NT2/D1 (cell line): ENCODE measurements at regions not wholly inside any gene's neighbourhood (a gene's known extent, or its start where the extent isn't known, plus 50 kb on each side); places are given as distances from the start of the nearest gene placed in this dataset.

Experiments used
- YY1 ChIP-seq: IDR thresholded peaks from 2 replicates; pipeline ENCODE4 v1.6.1; 2011; ENCODE audit not compliant: insufficient read length, insufficient read depth
- ZNF274 ChIP-seq: IDR thresholded peaks from 2 replicates; pipeline ENCODE4 v1.6.1; 2011; ENCODE audit warnings: mild to moderate bottlenecking, low read depth, low read length

DNA sequence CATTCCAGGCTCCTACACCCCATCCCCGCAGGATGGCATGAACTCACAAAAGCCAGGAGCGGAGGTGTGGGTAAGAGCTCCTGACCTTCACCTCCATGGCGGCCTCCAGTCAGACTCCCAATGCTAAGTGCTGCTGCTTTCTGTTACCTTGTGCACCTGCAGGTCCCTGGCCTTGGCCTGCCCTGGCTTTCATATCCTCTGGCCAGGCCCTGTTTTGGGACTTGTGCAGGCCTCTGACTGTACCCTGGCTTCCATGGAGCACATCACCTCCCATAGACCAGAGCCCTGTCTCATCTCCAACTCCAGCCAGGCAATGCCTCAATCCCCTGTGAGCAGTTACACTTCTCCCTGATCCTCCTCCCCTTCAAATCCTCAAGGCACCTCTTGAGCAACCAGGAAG is 124.5 kb downstream of the MED10 start:
- TF ChIP-seq YY1: no peak
- no peak for TF ChIP-seq ZNF274
